GM18498 (cell line): ENCODE measurements at regions not wholly inside any gene's neighbourhood (a gene's known extent, or its start where the extent isn't known, plus 50 kb on each side); places are given as distances from the start of the nearest gene placed in this dataset.

Experiments
- ATAC-seq: cut with Tn5 transposase; IDR thresholded peaks from one replicate; pipeline ENCODE4 v1.9.1; 2021; ENCODE audit warnings: mild to moderate bottlenecking, moderate library complexity; ENCODE audit not compliant: unreplicated experiment

DNA sequence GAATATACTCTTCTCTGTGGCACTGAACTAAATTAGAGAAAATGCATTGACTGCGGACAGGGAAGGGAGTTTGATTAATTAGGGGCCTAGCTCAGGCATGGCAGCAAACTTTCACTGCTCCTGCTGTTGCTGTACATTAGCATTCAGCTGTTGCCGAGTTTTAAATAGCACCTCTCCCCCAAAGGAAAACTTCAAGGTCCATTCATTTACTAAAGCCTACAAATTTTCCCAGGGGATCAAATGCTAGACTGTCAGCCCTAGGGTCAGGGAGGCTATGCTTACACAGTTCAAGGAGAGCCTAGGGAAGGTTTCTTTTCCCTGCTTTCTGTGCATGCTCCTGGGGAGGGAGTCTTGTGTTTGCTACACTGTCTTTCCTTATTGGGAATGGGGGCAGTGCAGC lies 60.0 kb upstream of the GZMB start:
- no peak for ATAC-seq

DNA sequence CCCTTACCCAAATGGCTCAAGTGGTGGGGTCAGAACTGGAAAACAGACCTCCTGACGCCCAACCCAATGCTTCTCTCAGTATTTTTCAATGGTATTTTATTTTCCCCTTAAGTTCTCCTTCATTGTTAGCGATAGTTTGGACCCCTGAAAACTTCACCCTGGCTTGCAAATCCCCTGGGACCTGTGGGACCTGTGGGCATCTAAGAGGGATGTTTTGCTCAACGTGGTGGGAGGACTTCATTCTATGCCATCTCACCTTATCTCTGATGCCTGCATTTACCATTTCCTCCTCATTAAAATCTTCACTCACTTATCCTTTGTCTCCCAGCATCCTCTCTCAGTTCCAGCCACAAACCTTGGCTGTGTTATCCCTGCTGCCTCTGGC lies 59.4 kb upstream of the GZMB start:
- ATAC-seq: no peak

DNA sequence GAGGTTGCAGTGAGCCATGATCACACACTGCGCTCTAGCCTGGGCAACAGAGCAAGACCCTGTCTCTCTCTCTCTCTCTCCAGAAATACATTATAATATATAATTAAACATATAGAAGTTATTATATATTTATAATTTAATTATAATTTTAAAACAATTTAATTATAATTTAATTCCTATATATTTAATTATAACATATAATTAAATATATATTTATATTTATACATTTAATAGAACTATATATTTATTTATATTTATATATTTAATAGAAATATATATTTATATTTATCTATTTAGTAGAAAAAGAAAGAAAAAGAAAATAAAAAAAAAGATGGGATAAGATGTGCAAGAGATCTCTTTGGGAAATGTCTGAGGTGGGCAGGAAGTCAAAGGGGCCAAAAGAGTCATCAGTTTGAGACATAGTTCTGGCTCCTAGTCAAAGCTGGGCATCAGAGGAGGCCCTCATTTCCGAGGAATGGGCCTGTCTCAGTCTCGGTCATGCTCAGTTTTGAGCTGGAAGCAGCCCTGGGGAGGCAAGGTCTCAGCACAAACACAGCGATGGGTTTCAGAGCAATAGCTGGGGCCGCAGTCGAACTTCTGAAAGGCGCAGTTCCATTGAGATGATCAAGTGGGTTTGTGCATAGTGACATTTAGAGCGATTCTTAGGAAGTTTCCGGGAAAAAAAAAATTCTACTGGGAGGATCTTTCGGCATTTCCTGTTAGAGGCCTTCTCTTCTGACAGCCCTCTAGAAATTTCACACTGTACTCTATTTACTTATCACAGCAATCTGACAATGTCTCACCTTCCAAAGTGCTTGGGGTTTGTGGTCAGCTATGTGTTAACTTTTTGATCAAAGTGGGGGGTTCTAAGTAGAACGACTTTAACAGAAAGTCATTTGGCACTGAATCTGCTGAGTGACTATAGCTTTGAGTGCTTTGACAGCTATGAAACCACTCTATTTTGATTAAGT lies 58.7 kb upstream of the GZMB start:
- ATAC-seq: peak; percentile 51

DNA sequence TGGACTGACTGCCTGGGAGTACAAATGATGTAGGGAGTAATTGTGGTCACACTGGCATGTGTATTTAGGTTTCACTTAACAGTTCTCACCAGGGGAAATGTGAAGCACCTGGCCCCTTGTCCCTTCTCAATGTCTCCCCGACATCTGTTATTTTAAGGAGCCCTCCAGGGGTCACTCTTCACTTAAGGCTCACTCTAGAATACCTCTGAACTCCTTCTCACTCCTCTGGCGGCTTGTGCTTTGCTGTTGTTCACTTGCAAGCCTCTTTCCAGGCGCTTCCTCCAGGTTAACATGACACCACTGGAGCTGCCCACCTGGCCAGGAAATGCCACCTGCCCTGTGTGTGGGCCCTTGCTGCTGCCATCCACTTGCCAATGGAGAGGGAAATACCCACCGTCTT lies 56.5 kb upstream of the GZMB start:
- ATAC-seq: peak; percentile 53

DNA sequence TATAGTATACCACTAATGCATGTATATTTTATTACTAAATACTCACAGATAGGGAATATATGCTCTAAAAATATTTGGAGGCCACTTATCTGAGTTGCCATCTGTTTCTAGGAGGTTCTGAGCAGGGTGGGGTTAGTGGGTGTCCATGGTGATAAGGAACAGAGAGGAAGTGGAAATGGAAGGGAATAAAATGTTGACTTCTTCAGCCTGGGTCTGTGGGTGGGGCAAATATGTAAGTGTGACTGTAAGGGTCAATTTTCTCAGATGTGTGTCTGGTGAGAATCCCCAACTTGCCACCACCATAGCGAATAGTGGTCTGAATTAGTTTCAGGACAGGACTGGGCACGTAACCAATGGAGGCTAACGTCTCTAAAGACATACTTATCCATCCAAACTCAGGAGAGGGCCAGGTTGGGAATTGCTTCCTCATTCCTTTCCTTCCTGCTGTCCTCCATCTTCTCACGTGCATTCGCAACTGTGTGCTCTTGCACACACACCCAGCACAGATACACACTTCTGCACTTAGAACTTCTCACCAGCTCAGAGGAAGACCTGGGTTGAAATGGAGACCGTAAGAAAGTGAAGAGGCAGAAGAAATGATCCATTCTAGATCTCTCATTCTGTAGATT lies 54.2 kb upstream of the GZMB start:
- no peak for ATAC-seq
